Ammon's horn (tissue), 1 donor: ENCODE measurements at regions not wholly inside any gene's neighbourhood (a gene's known extent, or its start where the extent isn't known, plus 50 kb on each side); places are given as distances from the start of the nearest gene placed in this dataset.
"Not testable (repeated sequence)": the region's sequence is repeated elsewhere in the genome, so short reads cannot be mapped to it uniquely, and the experiment has no call there.

Experiments used
- DNase-seq: peaks from one replicate; pipeline ENCODE4 v3.0.0-alpha.2; 2016; ENCODE audit warnings: low spot score

DNA sequence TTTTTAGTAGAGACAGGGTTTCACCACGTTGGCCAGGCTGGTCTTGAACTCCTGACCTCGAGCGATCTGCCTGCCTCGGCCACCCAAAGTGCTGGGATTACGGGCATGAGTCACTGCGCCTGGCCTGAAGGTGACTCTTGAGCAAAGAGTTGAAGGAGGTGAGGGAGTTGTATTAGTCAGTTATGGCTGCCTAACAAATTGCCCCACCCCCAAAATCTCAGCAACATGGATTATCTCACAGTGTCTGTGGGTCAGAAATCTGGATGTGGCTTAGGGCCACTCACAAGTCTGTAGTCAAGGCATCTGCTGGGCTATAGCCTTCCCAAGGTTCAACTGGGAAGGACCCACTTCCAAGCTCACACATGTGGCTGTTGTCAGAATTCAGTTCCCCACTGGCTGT, 52.8 kb upstream of the ADGRE5 start:
- no peak for DNase-seq

DNA sequence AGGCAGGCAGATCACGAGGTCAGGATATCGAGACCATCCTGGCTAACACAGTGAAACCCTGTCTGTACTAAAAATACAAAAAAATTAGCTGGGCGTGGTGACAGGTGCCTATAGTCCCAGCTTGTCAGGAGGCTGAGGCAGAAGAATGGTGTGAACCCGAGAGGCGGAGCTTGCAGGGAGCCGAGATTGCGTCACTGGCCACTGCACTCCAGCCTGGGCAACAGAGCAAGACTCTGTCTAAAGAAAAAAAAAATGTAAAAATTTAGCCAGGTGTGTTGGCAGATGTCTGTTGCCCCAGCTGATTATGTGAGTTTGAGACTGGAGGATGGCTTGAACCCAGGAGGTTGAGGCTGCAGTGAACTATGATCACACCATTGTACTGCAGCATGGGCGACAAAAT, 54.2 kb upstream of the ADGRE5 start:
- not testable (repeated sequence) for DNase-seq

DNA sequence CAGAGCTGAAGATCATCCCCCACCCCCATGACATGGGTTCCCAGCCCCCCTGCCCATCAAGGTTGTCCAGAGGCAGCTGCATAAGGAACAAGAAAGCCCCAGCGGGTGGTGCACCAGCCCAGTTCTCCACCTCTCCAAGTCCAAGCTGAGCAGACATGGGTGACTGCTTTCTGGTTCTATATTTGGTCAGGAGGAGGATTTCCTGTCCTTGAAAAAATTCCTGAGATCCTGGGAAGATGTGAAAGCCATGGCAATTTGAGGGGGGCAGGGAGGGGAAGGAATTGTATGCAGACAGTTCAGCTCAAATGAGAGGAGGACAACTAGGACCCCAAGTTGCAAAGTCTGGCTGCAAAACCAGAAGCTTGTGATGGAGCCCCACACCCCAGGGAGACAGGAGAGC, 55.4 kb upstream of the ADGRE5 start:
- DNase-seq: no peak

- no peak for DNase-seq
Observed at GRCh38 chr19:14325134-14325533, 56.1 kb upstream of the ADGRE5 start.

- DNase-seq: no peak
Observed at GRCh38 chr19:14322889-14323463, 58.3 kb upstream of the ADGRE5 start.

DNA sequence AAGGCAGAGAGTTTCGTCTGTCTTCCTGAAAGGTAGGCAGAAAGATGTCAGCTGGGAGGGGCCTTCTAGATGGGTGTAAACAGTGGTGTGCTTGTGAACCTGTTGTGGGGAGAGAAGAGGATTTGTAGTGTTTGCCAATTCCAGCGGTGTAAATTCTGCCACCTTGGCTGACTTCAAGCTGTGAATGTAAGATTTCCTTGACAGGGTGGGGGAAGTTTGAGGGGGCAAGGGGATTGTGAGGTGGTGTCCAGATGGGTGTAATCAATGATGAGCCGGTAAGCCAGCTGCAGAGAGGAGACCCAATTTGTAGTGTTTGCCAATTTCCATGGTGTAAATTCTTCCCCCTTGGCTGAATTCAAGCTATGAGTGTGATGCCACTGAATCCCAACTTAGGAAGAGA, 61.0 kb upstream of the ADGRE5 start:
- DNase-seq: no peak

DNA sequence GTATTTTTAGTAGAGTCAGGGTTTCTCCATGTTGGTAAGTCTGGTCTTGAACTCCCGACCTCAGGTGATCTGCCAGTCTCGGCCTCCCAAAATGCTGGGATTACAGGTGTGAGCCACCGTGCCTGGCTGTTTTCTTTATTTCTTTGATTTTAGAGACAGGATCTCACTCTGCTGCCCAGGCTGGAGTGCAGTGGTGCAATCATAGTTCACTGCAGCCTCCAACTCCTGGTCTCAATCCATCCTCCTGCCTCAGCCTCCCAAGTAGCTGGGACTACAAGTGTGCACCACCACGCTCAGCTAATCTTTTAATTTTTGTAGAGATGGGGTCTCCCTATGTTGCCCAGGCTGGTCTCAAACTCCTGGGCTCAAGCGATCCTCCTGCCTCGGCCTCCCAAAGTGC, 61.5 kb upstream of the ADGRE5 start:
- DNase-seq: not testable (repeated sequence)

DNA sequence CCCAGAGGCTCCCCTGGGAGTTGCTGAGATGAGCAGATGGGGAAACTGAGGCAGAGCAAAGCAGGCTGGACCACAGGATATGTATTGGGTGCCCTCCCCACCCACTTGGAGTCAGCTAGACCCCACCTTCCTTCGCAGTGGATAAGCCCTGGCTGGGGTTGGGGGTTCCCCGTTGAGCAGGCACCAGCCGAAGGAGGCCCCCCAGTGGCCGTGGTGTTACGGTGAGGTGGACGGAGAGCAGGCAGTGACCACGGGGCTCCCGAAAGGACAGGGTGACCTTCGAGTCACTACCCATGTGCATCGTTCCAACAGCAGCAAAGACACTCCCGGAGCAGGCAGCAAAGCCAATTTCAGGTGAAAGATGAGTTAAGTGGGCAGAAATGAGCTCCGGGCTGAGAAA, 62.4 kb upstream of the ADGRE5 start:
- no peak for DNase-seq

GRCh38 chr19:14317157-14317556, 64.1 kb upstream of the ADGRE5 start:
- DNase-seq: no peak

DNA sequence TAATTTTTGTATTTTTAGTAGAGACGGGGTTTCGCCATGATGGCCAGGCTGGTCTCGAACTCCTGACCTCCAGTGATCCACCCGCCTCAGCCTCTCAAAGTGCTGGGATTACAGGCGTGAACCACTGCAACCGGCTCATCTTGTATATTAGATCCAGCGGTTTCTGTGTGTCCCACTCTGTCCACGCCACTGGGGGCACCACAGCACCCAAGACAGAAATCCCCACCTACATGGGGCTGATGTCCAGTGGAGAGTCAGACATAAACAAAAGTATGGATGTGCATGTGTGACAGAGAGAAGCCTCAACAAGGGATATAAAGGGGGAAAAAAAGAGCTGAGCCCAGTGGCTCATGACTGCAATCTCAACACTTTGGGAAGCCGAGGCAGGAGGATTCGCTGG, 65.8 kb upstream of the ADGRE5 start:
- DNase-seq: no peak

DNA sequence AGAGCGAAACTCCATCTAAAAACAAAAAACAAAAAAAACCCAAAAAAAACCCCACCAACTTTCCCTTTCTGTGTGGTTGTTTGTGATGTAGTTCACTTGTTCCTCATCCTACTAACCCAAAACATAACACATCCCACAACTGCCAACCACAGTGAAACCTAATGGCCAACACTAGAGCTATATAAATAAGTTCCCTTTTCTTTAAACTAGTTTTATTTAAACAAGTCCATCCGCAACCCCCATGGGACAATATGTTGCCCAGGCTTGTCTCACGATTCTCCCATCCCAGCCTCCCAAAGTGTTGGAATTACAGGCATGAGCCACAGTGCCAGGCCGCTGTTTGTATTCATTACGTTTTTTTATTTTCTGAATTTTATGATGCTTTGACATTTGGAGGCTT, 71.2 kb upstream of the ADGRE5 start:
- no peak for DNase-seq

DNA sequence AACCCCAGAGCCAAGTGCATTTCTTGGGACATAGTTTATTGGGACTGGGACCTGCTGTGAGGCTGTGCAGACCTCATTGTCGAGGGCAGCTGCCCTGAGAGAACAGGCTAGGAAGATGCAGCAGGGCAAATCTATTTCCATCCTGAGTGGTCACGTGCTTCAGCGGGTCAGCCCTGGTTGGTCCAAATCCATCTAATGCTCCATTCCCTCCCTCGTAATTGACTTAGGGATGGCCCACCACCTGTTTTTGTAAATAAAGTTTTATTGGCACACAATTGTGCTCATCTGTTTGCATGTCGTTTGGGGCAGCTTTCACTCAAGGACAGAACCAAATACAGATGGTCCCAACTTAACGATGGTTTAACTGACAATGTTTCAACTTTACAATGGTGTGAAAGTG, 75.5 kb upstream of the ADGRE5 start:
- DNase-seq: no peak

DNA sequence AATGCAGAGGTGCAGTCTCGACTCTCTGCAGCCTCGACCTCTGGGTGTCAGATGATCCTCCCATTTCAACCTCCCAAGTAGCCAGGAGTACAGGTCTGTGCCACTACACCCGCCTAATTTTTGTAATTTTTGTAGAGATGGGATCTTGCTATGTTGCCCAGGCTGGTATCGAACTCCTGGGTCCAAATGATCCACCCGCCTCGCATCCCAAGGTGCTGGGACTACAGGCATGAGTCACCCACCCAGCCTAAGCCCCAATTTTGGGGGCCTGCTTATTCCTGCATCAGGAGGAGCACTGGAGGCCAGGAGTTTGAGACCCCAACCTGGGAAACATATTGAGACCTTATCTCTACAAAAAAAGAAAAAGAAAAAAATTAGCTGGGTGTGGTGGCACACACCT, 80.1 kb upstream of the ADGRE5 start:
- DNase-seq: no peak

- DNase-seq: no peak
Observed at GRCh38 chr19:14300303-14300702, 80.9 kb upstream of the ADGRE5 start.

DNA sequence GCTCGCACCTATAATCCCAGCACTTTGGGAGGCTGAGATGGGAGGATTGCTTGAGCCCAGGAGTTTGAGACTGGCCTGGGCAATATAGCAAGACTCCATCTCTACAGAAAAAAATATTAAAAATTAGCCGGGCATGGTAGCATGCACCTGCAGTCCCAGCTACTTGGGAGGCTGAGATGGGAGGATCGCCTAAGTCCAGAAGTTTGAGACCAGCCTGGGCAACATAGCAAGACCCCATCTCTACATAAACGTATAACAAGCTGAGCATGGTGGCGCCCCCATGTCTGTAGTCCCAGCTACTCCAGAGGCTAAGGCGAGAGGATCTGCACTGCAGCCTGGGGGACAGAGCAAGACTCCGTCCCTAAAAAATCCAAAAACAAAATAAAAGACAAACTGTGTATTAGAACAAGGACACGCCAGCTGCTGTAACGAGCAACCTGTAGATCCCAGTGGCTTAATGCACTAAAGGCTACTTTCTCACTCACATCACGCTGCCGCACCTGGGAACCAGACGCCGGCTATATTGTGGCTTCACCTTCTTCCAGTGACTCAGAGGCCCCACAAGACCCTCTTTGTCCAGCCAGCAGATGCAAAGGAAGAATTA, 81.9 kb upstream of the ADGRE5 start:
- DNase-seq: not testable (repeated sequence)

GRCh38 chr19:14297883-14298576, 83.2 kb upstream of the ADGRE5 start:
- peak; percentile 9 for DNase-seq

DNA sequence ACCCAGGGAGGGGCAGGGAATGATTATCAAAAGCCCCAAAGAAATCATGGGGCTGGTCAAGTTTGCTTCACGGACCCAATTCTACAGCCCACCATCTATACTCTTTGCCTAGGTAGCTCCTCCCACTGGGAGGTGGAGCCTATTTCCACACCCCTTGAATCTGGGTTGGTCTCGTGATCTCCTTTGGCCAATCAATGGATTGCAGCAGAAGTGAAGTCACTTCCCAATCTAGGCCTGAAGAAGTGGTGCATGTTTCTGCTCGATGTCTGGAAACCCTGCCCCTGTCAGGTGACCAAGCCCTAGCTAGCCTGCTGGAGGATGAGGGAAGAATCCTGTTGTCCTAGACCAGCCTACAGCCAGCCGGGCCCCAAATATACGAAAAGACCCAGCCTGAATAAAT, 86.3 kb upstream of the ADGRE5 start:
- not testable (repeated sequence) for DNase-seq

DNA sequence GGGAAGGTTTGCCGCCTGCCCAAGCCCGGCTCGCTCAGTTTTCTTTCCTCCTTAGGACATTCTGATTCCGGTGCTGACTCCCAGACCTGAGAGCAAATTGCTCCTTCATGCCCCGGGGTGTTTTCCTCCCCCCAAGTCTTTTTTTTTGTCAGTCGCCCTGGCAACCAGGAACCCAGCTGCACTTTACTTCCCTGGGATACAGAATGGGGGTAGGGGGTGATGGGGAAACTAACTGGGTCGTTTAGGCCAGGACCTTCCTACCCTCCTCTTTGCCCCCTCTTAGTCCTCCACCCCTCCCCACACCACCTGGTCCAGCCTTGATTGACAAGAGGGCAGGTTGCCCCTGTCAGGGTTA, 87.5 kb upstream of the ADGRE5 start:
- not testable (repeated sequence) for DNase-seq

- not testable (repeated sequence) for DNase-seq
Observed at GRCh38 chr19:14293101-14293815, 87.3 kb upstream of the ADGRL1 start.

GRCh38 chr19:14289810-14290209, 83.8 kb upstream of the ADGRL1 start:
- not testable (repeated sequence) for DNase-seq

- DNase-seq: not testable (repeated sequence)
Observed at GRCh38 chr19:14287837-14288236, 81.9 kb upstream of the ADGRL1 start.

DNA sequence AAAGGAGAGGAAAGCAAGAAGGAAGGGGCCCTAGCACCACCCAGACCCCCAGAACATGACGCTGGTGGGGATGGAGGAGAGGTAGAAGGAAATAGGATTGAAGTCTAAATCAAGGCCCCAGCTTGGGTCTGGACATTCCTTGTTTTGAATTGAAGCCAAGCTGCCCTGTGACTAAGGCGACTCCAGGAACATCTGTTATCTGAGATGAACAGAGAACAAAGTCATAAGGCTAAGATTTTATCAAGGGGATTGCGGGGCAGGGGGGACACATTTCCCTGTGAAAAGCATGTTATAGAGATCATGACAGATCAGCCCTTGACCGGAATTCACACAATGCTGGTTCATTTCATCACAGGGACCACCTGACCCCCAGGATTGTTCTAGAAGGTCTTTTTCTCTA, 80.6 kb upstream of the ADGRL1 start:
- DNase-seq: not testable (repeated sequence)

DNA sequence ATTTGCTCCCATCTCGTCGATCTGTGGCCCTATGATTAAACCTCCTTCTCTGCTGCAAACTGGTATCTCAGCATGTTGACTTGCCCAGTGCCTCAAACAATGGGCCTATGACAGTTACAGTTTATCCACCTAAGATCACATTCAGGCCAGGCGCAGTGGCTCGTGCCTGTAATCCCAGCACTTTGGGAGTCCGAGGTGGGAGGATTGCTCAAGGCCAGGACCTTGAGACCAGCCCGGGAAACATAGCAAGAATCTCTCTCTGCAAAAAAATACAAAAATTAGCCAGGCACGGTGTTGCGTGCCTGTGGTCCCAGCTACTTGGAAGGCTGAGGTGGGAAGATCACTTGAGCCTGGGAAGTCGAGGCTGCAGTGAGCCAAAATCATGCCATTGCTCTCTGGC, 79.8 kb upstream of the ADGRL1 start:
- not testable (repeated sequence) for DNase-seq
